Stomach (tissue), 8 donors: ENCODE measurements at regions not wholly inside any gene's neighbourhood (a gene's known extent, or its start where the extent isn't known, plus 50 kb on each side); places are given as distances from the start of the nearest gene placed in this dataset.
"Not testable (repeated sequence)": the region's sequence is repeated elsewhere in the genome, so short reads cannot be mapped to it uniquely, and the experiment has no call there.

Source experiments
- DNase-seq, 2 donors: peaks; one replicate each; pipeline versions ENCODE4 v3.0.0 to v3.0.0-alpha.2; 2013 to 2019
- H3K27ac ChIP-seq, 5 donors: fragments of 200-600 bp in 4 of 5; sonication (generic) in 4 of 5; one replicate each; pipeline ENCODE4 v1.5.1; 2013 to 2019; ENCODE audit warnings: mild to moderate bottlenecking in 1 of 5, moderate library complexity in 1 of 5
- H3K27me3 ChIP-seq, 3 donors: fragments of 200-600 bp; sonication (generic); one replicate each; pipeline ENCODE4 v1.5.1; 2017 to 2019; ENCODE audit warnings: mixed run types in 1 of 3
- H3K36me3 ChIP-seq, 4 donors: fragments of 200-600 bp; sonication (generic); 1 replicate in 3 of 4; 2 replicates in 1 of 4; pipeline ENCODE4 v1.5.1; 2016 to 2019
- H3K4me1 ChIP-seq, 4 donors: fragments of 200-600 bp; sonication (generic); one replicate each; pipeline ENCODE4 v1.5.1; 2016 to 2019
- H3K4me3 ChIP-seq, 4 donors: fragments of 200-600 bp; sonication (generic) in 3 of 4; one replicate each; pipeline ENCODE4 v1.5.1; 2016 to 2019; ENCODE audit warnings: mild to moderate bottlenecking in 1 of 4
- H3K9me3 ChIP-seq, 4 donors: fragments of 200-600 bp; sonication (generic); one replicate each; pipeline ENCODE4 v1.5.1; 2016 to 2019
- EP300 ChIP-seq: sonication (generic); formaldehyde crosslinking; IDR thresholded peaks from one replicate; pipeline ENCODE4 v1.6.1; 2017; ENCODE audit warnings: antibody characterized with exemption
- POLR2A ChIP-seq, 4 donors: fragments of 450-650 bp; IDR thresholded peaks; one replicate each; pipeline ENCODE4 v1.6.1; 2016; ENCODE audit warnings: antibody characterized with exemption in 4 of 4, control low read depth in 2 of 4, mild to moderate bottlenecking in 1 of 4, moderate library complexity in 1 of 4
- POLR2AphosphoS5 ChIP-seq, 3 donors: sonication (generic); formaldehyde crosslinking; IDR thresholded peaks; one replicate each; pipeline ENCODE4 v1.6.1; 2016; ENCODE audit warnings: antibody characterized with exemption in 3 of 3
- WGBS, 5 donors: extraction: QIAGEN DNeasy Blood & Tissue Kit in 3 of 5; methylation state at CpG; one replicate each; pipeline versions ENCODE4 v1.1.5 to v1.1.7; 2013 to 2018; 5-methylcytosine and 5-hydroxymethylcytosine counted together
- intact Hi-C: fragments of 100-400 bp; cut with DNase I; formaldehyde crosslinking; loops from one replicate; pipeline ENCODE4 v1.15.1; 2023; ENCODE audit warnings: low total_unique reads
- TF ChIP-seq, protein P1 (sequence below), 7 experiments: fragments of 450-650 bp in 4 of 7; fragments of 200-600 bp in 3 of 7; sonication (generic) in 3 of 7; IDR thresholded peaks; one replicate each; pipeline ENCODE4 v1.5.1; 2016 to 2019; ENCODE audit warnings: antibody characterized with exemption in 7 of 7, control low read depth in 2 of 7, mild to moderate bottlenecking in 1 of 7
- donor health status: healthy with polysubstance abuse.
- donor health status: Bipolar disorder and iron deficiency.
- donor health status: healthy.

DNA sequence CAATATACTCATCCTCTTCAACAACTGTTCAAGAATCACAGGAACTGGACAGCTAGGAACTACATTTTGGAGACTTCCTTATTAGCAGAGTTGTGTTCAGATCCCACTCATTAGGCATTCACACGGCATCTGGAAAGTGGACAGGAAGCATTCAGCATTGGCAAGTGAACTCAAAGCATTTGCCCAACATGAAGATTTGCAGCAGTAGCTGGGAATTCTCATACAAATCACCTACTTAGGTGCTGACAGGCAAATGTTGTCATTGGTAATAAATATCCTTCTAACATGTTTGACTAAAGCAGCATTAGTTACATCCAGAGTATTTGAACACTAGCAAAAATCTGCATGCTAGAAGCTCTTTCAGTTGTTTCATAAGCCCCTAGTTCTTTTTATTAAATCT, 350.8 kb downstream of the PTH2R start:
- no peak for TF ChIP-seq POLR2AphosphoS5 (IDR thresholded peaks at IDR 0.05)
- TF ChIP-seq EP300, result no peak
- intact Hi-C loops, result no loop called here
- WGBS, 5 donors, result 68 to 94% (median 84%) methylated on average over 1 of the region's 1 CpG
- no peak for DNase-seq
- no peaks in the 10 kb centered on the region for H3K36me3 ChIP-seq
- H3K27me3 ChIP-seq, result no peaks in the 10 kb centered on the region
- peaks cover 0 to 33% (median 12%) of the 10 kb centered on the region in 4 donors for H3K9me3 ChIP-seq
- no peaks in the 10 kb centered on the region for H3K4me1 ChIP-seq
- H3K27ac ChIP-seq, result no peak overlapping the region
- no peak overlapping the region for H3K4me3 ChIP-seq

DNA sequence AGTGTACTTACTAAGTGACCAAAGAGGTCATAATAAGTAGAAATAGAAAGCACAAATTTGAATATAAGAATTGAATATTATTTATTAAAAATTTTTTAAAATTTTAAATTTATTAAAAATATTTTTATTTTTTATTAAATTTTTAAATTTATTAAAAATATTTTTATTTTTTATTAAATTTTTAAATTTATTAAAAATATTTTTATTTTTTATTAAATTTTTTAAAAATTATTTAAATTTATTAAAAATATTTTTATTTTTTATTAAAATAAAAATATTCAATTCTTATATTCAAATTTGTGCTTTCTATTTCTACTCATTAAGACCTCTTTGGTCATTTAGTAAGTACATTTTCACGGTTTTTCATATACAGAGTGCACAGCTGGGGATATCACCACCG, 366.5 kb downstream of the PTH2R start:
- not testable (repeated sequence) for H3K9me3 ChIP-seq, DNase-seq
- 79 to 86% (median 84%) methylated on average over 2 of the region's 2 CpGs for WGBS, 5 donors

DNA sequence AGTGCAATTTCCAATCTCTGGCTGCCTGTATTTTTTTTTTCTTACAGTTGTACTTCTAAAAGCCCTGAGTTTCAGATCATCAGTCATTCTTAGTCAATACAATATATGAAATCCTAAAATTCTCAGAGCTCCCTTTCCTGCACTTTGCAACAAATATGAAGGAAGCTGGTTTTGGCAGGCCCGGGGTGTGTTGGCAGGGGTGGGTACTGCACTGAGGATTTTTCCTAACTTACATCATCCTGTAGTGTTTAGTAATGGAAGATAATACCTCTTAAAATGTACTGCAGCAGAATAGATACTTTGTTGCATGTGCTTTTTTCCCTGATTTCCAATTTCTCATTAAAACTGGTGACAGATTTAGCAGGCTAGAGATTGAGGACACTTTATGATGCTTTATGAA, 374.6 kb downstream of the PTH2R start:
- H3K36me3 ChIP-seq, result no peaks in the 10 kb centered on the region
- peaks cover 0 to 10% (median 8%) of the 10 kb centered on the region in 4 donors for H3K9me3 ChIP-seq
- 58 to 88% (median 74%) methylated on average over 1 of the region's 1 CpG for WGBS, 5 donors
- intact Hi-C loops, result no loop called here
- TF ChIP-seq, protein P1, sequence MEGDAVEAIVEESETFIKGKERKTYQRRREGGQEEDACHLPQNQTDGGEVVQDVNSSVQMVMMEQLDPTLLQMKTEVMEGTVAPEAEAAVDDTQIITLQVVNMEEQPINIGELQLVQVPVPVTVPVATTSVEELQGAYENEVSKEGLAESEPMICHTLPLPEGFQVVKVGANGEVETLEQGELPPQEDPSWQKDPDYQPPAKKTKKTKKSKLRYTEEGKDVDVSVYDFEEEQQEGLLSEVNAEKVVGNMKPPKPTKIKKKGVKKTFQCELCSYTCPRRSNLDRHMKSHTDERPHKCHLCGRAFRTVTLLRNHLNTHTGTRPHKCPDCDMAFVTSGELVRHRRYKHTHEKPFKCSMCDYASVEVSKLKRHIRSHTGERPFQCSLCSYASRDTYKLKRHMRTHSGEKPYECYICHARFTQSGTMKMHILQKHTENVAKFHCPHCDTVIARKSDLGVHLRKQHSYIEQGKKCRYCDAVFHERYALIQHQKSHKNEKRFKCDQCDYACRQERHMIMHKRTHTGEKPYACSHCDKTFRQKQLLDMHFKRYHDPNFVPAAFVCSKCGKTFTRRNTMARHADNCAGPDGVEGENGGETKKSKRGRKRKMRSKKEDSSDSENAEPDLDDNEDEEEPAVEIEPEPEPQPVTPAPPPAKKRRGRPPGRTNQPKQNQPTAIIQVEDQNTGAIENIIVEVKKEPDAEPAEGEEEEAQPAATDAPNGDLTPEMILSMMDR (IDR thresholded peaks at IDR 0.05), result no peak
- TF ChIP-seq EP300 (no peak), POLR2A (IDR thresholded peaks at IDR 0.05) (no peak), POLR2AphosphoS5 (IDR thresholded peaks at IDR 0.05) (no peak)
- no peaks in the 10 kb centered on the region for H3K4me1 ChIP-seq
- H3K4me3 ChIP-seq, result no peak overlapping the region
- H3K27ac ChIP-seq, result no peak overlapping the region
- no peaks in the 10 kb centered on the region for H3K27me3 ChIP-seq
- no peak for DNase-seq

More for the DNA sequence above, 366.5 kb downstream of the PTH2R start:
- H3K4me3 ChIP-seq, H3K27me3 ChIP-seq, H3K27ac ChIP-seq, H3K36me3 ChIP-seq, intact Hi-C loops, H3K4me1 ChIP-seq: not testable (repeated sequence)

DNA sequence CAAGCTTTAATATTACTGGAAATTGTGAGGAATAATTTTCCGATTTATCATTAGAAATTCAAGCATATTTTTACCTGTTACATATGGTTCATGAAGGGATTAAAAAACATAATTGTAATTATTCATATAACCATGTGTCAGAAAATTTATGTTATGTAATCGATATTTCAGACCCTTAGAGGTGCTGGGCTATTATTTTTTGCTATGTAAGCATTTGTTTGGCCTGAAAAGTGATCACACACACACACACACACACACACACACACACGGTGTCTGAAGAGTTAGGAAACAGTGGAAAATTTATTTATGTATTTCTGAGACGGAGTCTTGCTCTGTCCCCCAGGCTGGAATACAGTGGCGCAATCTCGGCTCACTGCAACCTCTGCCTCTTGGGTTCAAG, 375.5 kb downstream of the PTH2R start:
- intact Hi-C loops, result no loop called here
- no peak for DNase-seq
- H3K27ac ChIP-seq, result no peak overlapping the region
- WGBS, 5 donors, result 56 to 87% (median 75%) methylated on average over 6 of the region's 6 CpGs
- no peak overlapping the region for H3K4me3 ChIP-seq
- H3K4me1 ChIP-seq, result no peaks in the 10 kb centered on the region
- peaks cover 0 to 10% (median 8%) of the 10 kb centered on the region in 4 donors for H3K9me3 ChIP-seq
- no peak for TF ChIP-seq EP300
- TF ChIP-seq POLR2AphosphoS5 (IDR thresholded peaks at IDR 0.05), result no peak
- TF ChIP-seq, protein P1 (IDR thresholded peaks at IDR 0.05), result no peak
- TF ChIP-seq POLR2A (IDR thresholded peaks at IDR 0.05), result no peak
- no peaks in the 10 kb centered on the region for H3K36me3 ChIP-seq
- no peaks in the 10 kb centered on the region for H3K27me3 ChIP-seq

DNA sequence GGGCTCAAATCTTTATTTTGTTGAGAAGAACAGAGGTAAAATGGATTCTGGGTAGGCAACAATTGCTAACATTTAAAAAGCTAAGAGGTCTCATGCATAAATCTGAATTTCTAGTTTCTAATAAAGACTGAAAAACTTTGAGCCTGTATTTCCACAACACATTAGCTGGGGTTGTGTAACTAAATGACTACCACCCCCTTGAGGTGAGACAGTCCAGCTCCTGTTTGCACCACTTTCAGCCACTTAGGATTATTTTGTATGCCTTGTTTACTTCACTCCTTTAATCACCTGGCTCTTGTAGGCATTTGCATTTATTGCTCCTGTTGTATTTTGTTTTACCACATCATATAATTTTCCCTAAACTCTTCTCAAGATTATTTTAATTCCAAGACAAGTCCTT, 376.6 kb downstream of the PTH2R start:
- Histone ChIP-seq H3K4me1 (no peaks in the 10 kb centered on the region), H3K9me3 (peaks cover 0 to 10% (median 8%) of the 10 kb centered on the region in 4 donors), H3K27me3 (no peaks in the 10 kb centered on the region), H3K36me3 (no peaks in the 10 kb centered on the region), H3K4me3 (no peak overlapping the region), H3K27ac (no peak overlapping the region)
- DNase-seq, result peak in 1 of 2 donors; percentile 15
- intact Hi-C loops, result no loop called here
- TF ChIP-seq POLR2A (IDR thresholded peaks at IDR 0.05), result no peak
- TF ChIP-seq POLR2AphosphoS5 (IDR thresholded peaks at IDR 0.05), result no peak
- TF ChIP-seq EP300, result no peak
- TF ChIP-seq, protein P1 (IDR thresholded peaks at IDR 0.05), result no peak

DNA sequence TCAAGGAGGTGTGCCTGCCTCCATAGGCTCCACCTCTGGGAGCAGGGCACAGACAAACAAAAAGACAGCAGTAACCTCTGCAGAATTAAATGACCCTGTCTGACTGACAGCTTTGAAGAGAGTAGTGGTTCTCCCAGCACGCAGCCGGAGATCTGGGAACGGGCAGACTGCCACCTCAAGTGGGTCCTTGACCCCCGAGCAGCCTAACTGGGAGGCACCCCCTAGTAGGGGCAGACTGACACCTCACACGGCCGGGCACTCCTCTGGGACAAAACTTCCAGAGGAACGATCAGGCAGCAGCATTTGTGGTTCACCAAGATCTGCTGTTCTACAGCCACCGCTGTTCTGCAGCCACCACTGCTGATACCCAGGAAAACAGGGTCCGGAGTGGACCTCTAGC, 378.2 kb downstream of the PTH2R start:
- H3K27ac ChIP-seq, H3K9me3 ChIP-seq, H3K27me3 ChIP-seq, intact Hi-C loops, DNase-seq, H3K4me3 ChIP-seq, H3K36me3 ChIP-seq, H3K4me1 ChIP-seq: not testable (repeated sequence)
- 83 to 94% (median 88%) methylated on average over 8 to 9 of the region's 9 CpGs for WGBS, 5 donors
